Superior temporal gyrus (tissue), 1 donor: ENCODE measurements at regions not wholly inside any gene's neighbourhood (a gene's known extent, or its start where the extent isn't known, plus 50 kb on each side); places are given as distances from the start of the nearest gene placed in this dataset.

Source experiments
- DNase-seq: peaks from one replicate; pipeline ENCODE4 v3.0.0-alpha.2; 2016; ENCODE audit errors: extremely low spot score

- no peak for DNase-seq
These were observed 168.1 kb upstream of the CHRM3 start for GRCh38 chr1:239218301-239218700.

DNA sequence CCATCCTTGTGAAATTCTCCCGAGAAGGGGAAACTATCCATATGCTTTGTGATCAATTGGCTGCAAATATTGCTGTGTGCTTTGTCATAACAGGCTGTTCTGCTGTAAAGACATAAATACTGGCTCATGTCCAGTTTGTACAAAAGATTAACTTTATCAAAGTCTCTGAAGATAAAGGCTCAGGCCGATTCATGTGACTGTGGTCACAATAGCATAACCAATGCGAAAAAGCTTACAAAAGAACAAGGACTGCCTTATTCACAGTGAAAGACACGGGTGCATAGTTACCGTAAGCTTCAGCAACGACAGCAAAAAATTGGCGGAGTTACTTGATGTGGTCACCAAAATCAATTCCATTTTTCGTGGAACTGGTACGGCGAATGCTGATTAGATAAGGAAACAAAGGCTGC is 173.6 kb upstream of the CHRM3 start:
- DNase-seq, result peak; percentile 76

DNA sequence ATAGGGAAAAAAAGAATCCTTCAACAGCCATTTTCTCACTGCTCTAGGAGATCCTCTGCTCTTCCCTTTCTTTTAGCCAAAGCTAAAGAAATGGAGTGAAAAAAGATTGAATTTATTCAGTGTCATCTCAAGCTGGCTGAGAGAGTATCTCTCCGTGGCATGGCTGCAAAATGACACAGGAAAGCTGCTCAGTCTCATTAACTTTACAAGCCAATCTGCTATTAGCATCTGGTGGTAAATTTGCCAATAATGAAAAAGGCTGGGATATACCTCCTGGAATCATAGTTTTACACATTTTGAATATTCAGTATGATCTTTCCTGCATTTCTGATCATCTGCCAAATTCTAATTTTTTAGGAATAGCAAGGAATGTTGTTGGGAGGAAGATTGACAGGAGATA is 176.8 kb upstream of the CHRM3 start:
- no peak for DNase-seq

- no peak for DNase-seq
These were observed 182.0 kb upstream of the CHRM3 start for GRCh38 chr1:239204401-239204800.

- no peak for DNase-seq
These were observed 188.5 kb upstream of the CHRM3 start for GRCh38 chr1:239197871-239198270.

- DNase-seq, result no peak
These were observed 196.3 kb upstream of the CHRM3 start for GRCh38 chr1:239189998-239190512.

DNA sequence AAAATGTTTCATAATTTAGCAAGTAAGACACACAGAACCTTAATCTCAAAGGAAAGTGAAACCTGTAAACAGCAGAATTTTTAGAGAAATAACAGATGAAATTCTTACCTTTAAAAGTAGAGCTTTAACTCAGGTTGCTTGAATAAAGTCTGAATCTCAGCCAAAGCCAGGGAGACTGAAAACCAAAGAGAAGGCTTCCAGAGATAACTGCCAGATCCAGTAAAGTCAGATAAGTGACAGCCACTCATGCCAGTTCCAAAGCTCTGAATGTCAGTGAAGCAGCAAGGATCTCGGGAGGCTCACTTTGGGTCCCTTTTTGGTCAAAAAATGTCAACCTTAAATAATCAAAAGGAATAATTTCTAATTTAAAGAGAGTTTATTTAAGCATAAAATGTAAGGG is 199.9 kb upstream of the CHRM3 start:
- DNase-seq, result no peak

- DNase-seq, result no peak
These were observed 201.1 kb upstream of the CHRM3 start for GRCh38 chr1:239185245-239185619.

DNA sequence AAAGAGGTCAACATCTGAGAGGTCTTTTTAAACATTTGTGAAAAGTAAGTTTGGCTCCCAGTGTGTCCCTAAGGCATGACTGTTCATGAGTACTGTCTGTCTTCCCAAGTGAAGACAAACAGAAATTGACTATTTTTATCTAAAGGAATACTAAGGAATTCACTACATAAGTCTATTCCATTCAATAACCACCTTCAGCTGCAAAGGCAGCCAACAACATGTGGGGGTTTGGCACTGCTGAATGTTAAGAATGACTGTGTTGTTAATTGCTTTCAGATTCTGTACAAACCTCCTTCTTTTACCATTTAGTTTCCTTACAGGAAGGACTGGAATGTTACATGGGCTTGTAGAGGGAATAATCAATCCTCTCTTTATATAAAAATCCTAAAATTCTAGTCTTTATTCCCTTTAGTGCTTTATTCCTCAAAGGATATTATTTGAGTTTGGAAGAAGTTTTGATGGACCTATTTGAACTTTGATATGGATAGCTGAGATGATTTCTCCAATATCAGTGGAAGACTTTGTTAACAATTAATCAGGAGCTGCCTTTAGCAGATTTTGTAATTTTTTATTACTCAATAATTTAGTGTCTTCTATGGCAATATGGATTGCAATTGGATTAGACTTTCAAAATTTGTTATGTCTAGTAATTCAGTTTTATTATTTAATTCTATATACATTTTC is 201.7 kb upstream of the CHRM3 start:
- peak; percentile 36 for DNase-seq

GRCh38 chr1:239178961-239179360 is 207.4 kb upstream of the CHRM3 start:
- no peak for DNase-seq

GRCh38 chr1:239174880-239175279 is 211.5 kb upstream of the CHRM3 start:
- DNase-seq, result no peak

GRCh38 chr1:239170828-239171227 is 215.5 kb upstream of the CHRM3 start:
- DNase-seq, result no peak

- no peak for DNase-seq
These were observed 217.1 kb upstream of the CHRM3 start for GRCh38 chr1:239169276-239169675.

GRCh38 chr1:239164451-239165180 is 221.8 kb upstream of the CHRM3 start:
- no peak for DNase-seq

GRCh38 chr1:239155466-239156091 is 230.8 kb upstream of the CHRM3 start:
- DNase-seq, result peak; percentile 64

- DNase-seq, result no peak
These were observed 234.4 kb upstream of the CHRM3 start for GRCh38 chr1:239151937-239152336.

- no peak for DNase-seq
These were observed 245.4 kb upstream of the CHRM3 start for GRCh38 chr1:239140968-239141367.

GRCh38 chr1:239139801-239140200 is 246.6 kb upstream of the CHRM3 start:
- DNase-seq, result no peak

DNA sequence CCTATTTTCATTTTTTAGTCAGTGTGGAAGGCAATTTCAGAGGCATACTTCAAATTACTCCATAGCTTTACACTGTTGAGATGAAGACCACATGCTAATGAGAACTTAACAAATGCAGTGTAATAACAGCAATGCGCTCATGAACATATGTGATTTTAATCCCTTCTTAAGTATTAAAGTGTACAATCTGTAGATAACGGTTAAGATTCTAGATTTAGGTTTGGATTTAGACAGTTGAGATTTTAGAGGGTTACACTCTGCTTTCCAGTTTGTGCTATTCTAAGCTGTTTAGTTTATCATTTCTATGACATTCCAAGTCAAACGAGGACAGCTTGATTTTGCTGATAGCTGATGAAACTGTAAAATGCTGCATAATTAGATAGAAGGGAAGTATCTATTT is 257.8 kb upstream of the CHRM3 start:
- no peak for DNase-seq

DNA sequence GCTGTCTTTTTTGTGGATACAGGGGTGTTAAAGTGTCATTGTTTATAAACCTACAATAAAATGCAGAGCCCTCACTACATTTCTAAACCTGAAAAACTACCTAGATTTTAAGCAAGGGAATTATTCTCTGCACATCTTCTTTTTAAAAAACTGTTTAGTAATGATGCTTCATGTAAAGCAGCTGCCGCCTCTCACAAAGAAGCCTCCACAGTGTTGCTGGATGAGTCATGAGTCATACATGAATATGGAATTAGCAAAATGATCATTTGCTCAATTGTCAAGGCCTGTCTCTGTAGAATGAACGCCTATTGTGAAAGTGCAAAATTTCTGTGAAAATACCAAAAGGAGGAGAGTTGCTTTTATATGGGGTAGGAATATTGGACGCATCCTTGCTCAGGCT is 259.5 kb upstream of the CHRM3 start:
- DNase-seq, result peak; percentile 85

GRCh38 chr1:239125893-239126292 is 260.5 kb upstream of the CHRM3 start:
- DNase-seq, result no peak

DNA sequence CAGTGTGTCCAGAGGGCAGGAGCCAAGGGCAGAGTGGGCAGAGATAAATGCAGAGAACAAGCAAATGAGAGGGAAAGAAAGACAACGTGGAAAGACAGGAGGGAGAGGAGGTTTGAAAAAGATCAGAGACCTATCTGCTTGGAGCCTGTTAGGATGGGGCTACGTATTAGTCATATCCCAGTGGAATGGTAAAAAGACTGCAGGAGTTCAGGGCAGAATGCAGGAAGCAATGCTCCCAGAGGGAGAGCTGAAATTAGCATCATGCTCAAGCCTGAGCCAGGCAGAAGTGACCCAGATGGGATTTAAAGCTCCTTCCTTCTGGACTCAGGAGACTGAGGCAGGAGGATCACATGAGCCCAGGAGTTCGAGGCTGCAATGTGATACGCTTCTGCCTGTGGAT is 261.3 kb upstream of the CHRM3 start:
- peak; percentile 54 for DNase-seq

DNA sequence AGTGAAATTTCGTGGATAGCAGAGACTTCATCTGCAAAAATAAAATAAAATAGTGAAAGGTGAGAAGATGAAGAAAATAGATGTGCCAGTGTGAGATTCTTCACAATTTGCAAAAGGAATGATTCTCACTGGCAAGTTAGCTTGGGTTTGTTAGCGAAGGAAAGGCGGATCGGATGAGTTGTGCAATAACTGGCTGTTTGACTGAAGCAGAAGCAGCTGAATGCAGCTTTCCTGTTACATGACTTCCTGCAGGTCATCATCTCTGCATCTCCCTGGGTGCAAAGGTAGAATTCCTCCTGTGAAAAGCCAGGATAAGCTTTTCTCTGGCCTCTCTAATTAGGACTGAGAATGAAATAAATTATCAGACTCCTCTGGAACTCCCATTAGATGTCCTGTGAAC is 263.1 kb upstream of the CHRM3 start:
- DNase-seq, result no peak
